NCI-H1694 (cell line): ENCODE measurements at regions not wholly inside any gene's neighbourhood (a gene's known extent, or its start where the extent isn't known, plus 50 kb on each side); places are given as distances from the start of the nearest gene placed in this dataset.

Experiments used
- DNase-seq: peaks from one replicate; lab custom pipeline; 2025; lab: John Stamatoyannopoulos, UW

- DNase-seq, result no peak
These were observed 55.2 kb downstream of the FOS start for GRCh38 chr14:75333606-75334548.

- DNase-seq, result no peak
These were observed 56.0 kb downstream of the FOS start for GRCh38 chr14:75334549-75335051.

GRCh38 chr14:75335571-75335970 lies 56.9 kb downstream of the FOS start:
- DNase-seq, result no peak

- no peak for DNase-seq
These were observed 59.8 kb downstream of the FOS start for GRCh38 chr14:75338398-75338797.

GRCh38 chr14:75339059-75339458 lies 60.4 kb downstream of the FOS start:
- DNase-seq, result no peak

GRCh38 chr14:75340921-75341320 lies 62.3 kb downstream of the FOS start:
- DNase-seq, result no peak

- no peak for DNase-seq
These were observed 63.0 kb downstream of the FOS start for GRCh38 chr14:75341620-75342019.

GRCh38 chr14:75342762-75343599 lies 64.4 kb downstream of the FOS start:
- no peak for DNase-seq

- no peak for DNase-seq
These were observed 65.3 kb downstream of the FOS start for GRCh38 chr14:75343911-75344310.

GRCh38 chr14:75344411-75344810 lies 65.8 kb downstream of the FOS start:
- DNase-seq, result no peak

- DNase-seq, result no peak
These were observed 72.0 kb downstream of the FOS start for GRCh38 chr14:75350505-75351060.

GRCh38 chr14:75359098-75359497 lies 68.7 kb upstream of the JDP2 start:
- no peak for DNase-seq

- no peak for DNase-seq
These were observed 66.8 kb upstream of the JDP2 start for GRCh38 chr14:75361041-75361440.

- DNase-seq, result no peak
These were observed 65.9 kb upstream of the JDP2 start for GRCh38 chr14:75361751-75362433.

- DNase-seq, result no peak
These were observed 64.7 kb upstream of the JDP2 start for GRCh38 chr14:75363130-75363529.

- DNase-seq, result no peak
These were observed 64.1 kb upstream of the JDP2 start for GRCh38 chr14:75363570-75364227.

- no peak for DNase-seq
These were observed 62.7 kb upstream of the JDP2 start for GRCh38 chr14:75365116-75365515.

- no peak for DNase-seq
These were observed 60.9 kb upstream of the JDP2 start for GRCh38 chr14:75366963-75367362.

GRCh38 chr14:75368333-75368732 lies 59.5 kb upstream of the JDP2 start:
- DNase-seq, result no peak

- peak; percentile 35 for DNase-seq
These were observed 58.3 kb upstream of the JDP2 start for GRCh38 chr14:75369506-75369905.
